ENCODE measurements at regions not wholly inside any gene's neighbourhood (a gene's known extent, or its start where the extent isn't known, plus 50 kb on each side); places are given as distances from the start of the nearest gene placed in this dataset.

- Mint-ChIP-seq H3K9me3 (ENCODE audit: unreplicated experiment) (no peaks in the 10 kb centered on the region), H3K4me3 (ENCODE audit: unreplicated experiment) (no peak overlapping the region), H3K27me3 (ENCODE audit: unreplicated experiment) (no peaks in the 10 kb centered on the region), H3K27ac (ENCODE audit: unreplicated experiment) (no peak overlapping the region), H3K36me3 (ENCODE audit: unreplicated experiment) (no peaks in the 10 kb centered on the region), H3K4me1 (ENCODE audit: unreplicated experiment) (peaks cover 11% of the 10 kb centered on the region)
- TF ChIP-seq CTCF (IDR thresholded peaks at IDR 0.05), result no peak
- no peak for DNase-seq (ENCODE audit: extremely low spot score, unreplicated experiment)
Measured at GRCh38 chr3:27656790-27657189, 65.3 kb downstream of the EOMES start.

- Mint-ChIP-seq H3K27ac (ENCODE audit: unreplicated experiment) (no peak overlapping the region), H3K27me3 (ENCODE audit: unreplicated experiment) (no peaks in the 10 kb centered on the region), H3K36me3 (ENCODE audit: unreplicated experiment) (no peaks in the 10 kb centered on the region), H3K4me3 (ENCODE audit: unreplicated experiment) (no peak overlapping the region), H3K9me3 (ENCODE audit: unreplicated experiment) (no peaks in the 10 kb centered on the region), H3K4me1 (ENCODE audit: unreplicated experiment) (peaks cover 11% of the 10 kb centered on the region)
- DNase-seq (ENCODE audit: extremely low spot score, unreplicated experiment), result no peak
- TF ChIP-seq CTCF (IDR thresholded peaks at IDR 0.05), result no peak
Measured at GRCh38 chr3:27655547-27655946, 66.6 kb downstream of the EOMES start.

- no peak overlapping the region for H3K27ac Mint-ChIP-seq (ENCODE audit: unreplicated experiment)
- no peaks in the 10 kb centered on the region for H3K9me3 Mint-ChIP-seq (ENCODE audit: unreplicated experiment)
- no peak for TF ChIP-seq CTCF (IDR thresholded peaks at IDR 0.05)
- H3K4me3 Mint-ChIP-seq (ENCODE audit: unreplicated experiment), result no peak overlapping the region
- H3K36me3 Mint-ChIP-seq (ENCODE audit: unreplicated experiment), result no peaks in the 10 kb centered on the region
- no peak for DNase-seq (ENCODE audit: extremely low spot score, unreplicated experiment)
- H3K4me1 Mint-ChIP-seq (ENCODE audit: unreplicated experiment), result peaks cover 7% of the 10 kb centered on the region
- no peaks in the 10 kb centered on the region for H3K27me3 Mint-ChIP-seq (ENCODE audit: unreplicated experiment)
Measured at GRCh38 chr3:27653803-27654558, 68.1 kb downstream of the EOMES start.

- peaks cover 5% of the 10 kb centered on the region for H3K4me1 Mint-ChIP-seq (ENCODE audit: unreplicated experiment)
- no peaks in the 10 kb centered on the region for H3K36me3 Mint-ChIP-seq (ENCODE audit: unreplicated experiment)
- no peak for TF ChIP-seq CTCF (IDR thresholded peaks at IDR 0.05)
- H3K9me3 Mint-ChIP-seq (ENCODE audit: unreplicated experiment), result no peaks in the 10 kb centered on the region
- H3K27ac Mint-ChIP-seq (ENCODE audit: unreplicated experiment), result no peak overlapping the region
- no peaks in the 10 kb centered on the region for H3K27me3 Mint-ChIP-seq (ENCODE audit: unreplicated experiment)
- no peak for DNase-seq (ENCODE audit: extremely low spot score, unreplicated experiment)
- H3K4me3 Mint-ChIP-seq (ENCODE audit: unreplicated experiment), result no peak overlapping the region
Measured at GRCh38 chr3:27649277-27649676, 72.8 kb downstream of the EOMES start.

- Mint-ChIP-seq H3K4me1 (ENCODE audit: unreplicated experiment) (peaks cover 20% of the 10 kb centered on the region), H3K27ac (ENCODE audit: unreplicated experiment) (no peak overlapping the region), H3K4me3 (ENCODE audit: unreplicated experiment) (no peak overlapping the region), H3K9me3 (ENCODE audit: unreplicated experiment) (no peaks in the 10 kb centered on the region), H3K27me3 (ENCODE audit: unreplicated experiment) (no peaks in the 10 kb centered on the region), H3K36me3 (ENCODE audit: unreplicated experiment) (no peaks in the 10 kb centered on the region)
- TF ChIP-seq CTCF (IDR thresholded peaks at IDR 0.05), result no peak
- no peak for DNase-seq (ENCODE audit: extremely low spot score, unreplicated experiment)
Measured at GRCh38 chr3:27646896-27647295, 75.2 kb downstream of the EOMES start.

Data from osteocyte (in vitro differentiated cells).